Mesenchymal stem cell (in vitro differentiated cells and primary cell): ENCODE measurements at regions not wholly inside any gene's neighbourhood (a gene's known extent, or its start where the extent isn't known, plus 50 kb on each side); places are given as distances from the start of the nearest gene placed in this dataset.
"Not testable (repeated sequence)": the region's sequence is repeated elsewhere in the genome, so short reads cannot be mapped to it uniquely, and the experiment has no call there.

Source experiments
- DNase-seq: peaks from one replicate; pipeline ENCODE4 v3.0.0-alpha.2; 2013
- H2AFZ ChIP-seq: one replicate; pipeline ENCODE4 v1.6.1; 2013; ENCODE audit warnings: low read depth, mild to moderate bottlenecking, control low read depth, inconsistent platforms, low read length, moderate library complexity
- H2AK5ac ChIP-seq: 2 replicates; pipeline ENCODE4 v1.6.1; 2013; ENCODE audit warnings: low read length, moderate library complexity, mild to moderate bottlenecking, inconsistent platforms; ENCODE audit not compliant: severe bottlenecking
- H2BK120ac ChIP-seq: one replicate; pipeline ENCODE4 v1.6.1; 2013; ENCODE audit warnings: low read depth, mild to moderate bottlenecking, inconsistent platforms, low read length, moderate library complexity
- H2BK12ac ChIP-seq, 2 experiments: one replicate each; pipeline ENCODE4 v1.6.1; 2013; ENCODE audit warnings: inconsistent platforms in 2 of 2, low read length in 2 of 2, mild to moderate bottlenecking in 2 of 2, moderate library complexity in 2 of 2, control low read depth in 1 of 2
- H2BK15ac ChIP-seq: one replicate; pipeline ENCODE4 v1.6.1; 2013; ENCODE audit warnings: mild to moderate bottlenecking, low read depth, inconsistent platforms; ENCODE audit not compliant: poor library complexity, severe bottlenecking
- H2BK5ac ChIP-seq: 2 replicates; pipeline ENCODE4 v1.6.1; 2013; ENCODE audit warnings: low read depth, mild to moderate bottlenecking, low read length, control low read depth, inconsistent platforms; ENCODE audit not compliant: poor library complexity, severe bottlenecking
- H3K14ac ChIP-seq, 2 experiments: one replicate each; pipeline ENCODE4 v1.6.1; 2013; ENCODE audit warnings: inconsistent platforms in 2 of 2, low read length in 2 of 2, control low read depth in 1 of 2, mild to moderate bottlenecking in 1 of 2, moderate library complexity in 1 of 2
- H3K18ac ChIP-seq, 2 experiments: one replicate each; pipeline ENCODE4 v1.6.1; 2013; ENCODE audit warnings: inconsistent platforms in 2 of 2, low read length in 2 of 2, control low read depth in 1 of 2, low read depth in 1 of 2, mild to moderate bottlenecking in 1 of 2
- H3K23ac ChIP-seq, 2 experiments: one replicate each; pipeline ENCODE4 v1.6.1; 2013; ENCODE audit warnings: inconsistent platforms in 2 of 2, low read length in 2 of 2, mild to moderate bottlenecking in 2 of 2, moderate library complexity in 2 of 2, control low read depth in 1 of 2
- H3K27ac ChIP-seq: 2 replicates; pipeline ENCODE4 v1.5.1; 2013; ENCODE audit warnings: mild to moderate bottlenecking, moderate library complexity, low read length, control low read depth, inconsistent platforms; ENCODE audit not compliant: poor library complexity, severe bottlenecking
- H3K27me3 ChIP-seq, 2 experiments: 2 replicates each; pipeline versions ENCODE4 v1.6.1 to v1.7.0; 2013; ENCODE audit warnings: low read length in 2 of 2, mild to moderate bottlenecking in 2 of 2, moderate library complexity in 2 of 2, control low read depth in 1 of 2, inconsistent platforms in 1 of 2; ENCODE audit not compliant: control insufficient read depth in 1 of 2, insufficient read depth in 1 of 2
- H3K36me3 ChIP-seq, 2 experiments: 2 replicates each; pipeline versions ENCODE4 v1.6.1 to v1.7.0; 2013; ENCODE audit warnings: low read length in 2 of 2, control low read depth in 1 of 2, inconsistent platforms in 1 of 2, low read depth in 1 of 2, mild to moderate bottlenecking in 1 of 2; ENCODE audit not compliant: insufficient read depth in 2 of 2, control insufficient read depth in 1 of 2
- H3K4ac ChIP-seq, 2 experiments: one replicate each; pipeline ENCODE4 v1.6.1; 2013; ENCODE audit warnings: inconsistent platforms in 2 of 2, low read length in 2 of 2, mild to moderate bottlenecking in 2 of 2, moderate library complexity in 2 of 2, control low read depth in 1 of 2, low read depth in 1 of 2
- H3K4me1 ChIP-seq: 2 replicates; pipeline ENCODE4 v1.6.1; 2013; ENCODE audit warnings: low read depth, low read length, control low read depth; ENCODE audit not compliant: control insufficient read depth, insufficient read depth
- H3K4me2 ChIP-seq: 2 replicates; pipeline ENCODE4 v1.6.1; 2013; ENCODE audit warnings: low read length, mild to moderate bottlenecking, inconsistent platforms; ENCODE audit not compliant: poor library complexity, severe bottlenecking
- H3K4me3 ChIP-seq, 2 experiments: 2 replicates each; pipeline versions ENCODE4 v1.5.1 to v1.7.0; 2013; ENCODE audit warnings: low read length in 2 of 2, mild to moderate bottlenecking in 2 of 2, control low read depth in 1 of 2, low read depth in 1 of 2; ENCODE audit not compliant: insufficient read depth in 1 of 2
- H3K79me1 ChIP-seq: replicated peaks from 2 replicates; pipeline ENCODE4 v1.6.1; 2013; ENCODE audit warnings: mild to moderate bottlenecking, control low read depth, low read length, inconsistent platforms; ENCODE audit not compliant: poor library complexity, severe bottlenecking
- H3K9ac ChIP-seq: 2 replicates; pipeline ENCODE4 v1.7.0; 2013; ENCODE audit warnings: mild to moderate bottlenecking, low read length, moderate library complexity
- H3K9me3 ChIP-seq: 2 replicates; pipeline ENCODE4 v1.7.0; 2013; ENCODE audit warnings: mild to moderate bottlenecking, low read length; ENCODE audit not compliant: control insufficient read depth
- H4K8ac ChIP-seq: one replicate; pipeline ENCODE4 v1.6.1; 2013; ENCODE audit warnings: inconsistent platforms, mild to moderate bottlenecking, low read length, moderate library complexity
- H4K91ac ChIP-seq: one replicate; pipeline ENCODE4 v1.6.1; 2013; ENCODE audit warnings: mild to moderate bottlenecking, low read length, inconsistent platforms
- WGBS: methylation state at CpG from one replicate; pipeline ENCODE4 v1.1.7; 2013; ENCODE audit warnings: mixed read lengths; 5-methylcytosine and 5-hydroxymethylcytosine counted together

GRCh38 chr14:105660816-105661531 is 134.6 kb downstream of the TMEM121 start:
- H3K9ac ChIP-seq: no peak overlapping the region
- H2BK120ac ChIP-seq: no peak overlapping the region
- H3K9me3 ChIP-seq: no peaks in the 10 kb centered on the region
- no peak overlapping the region for H3K14ac ChIP-seq
- H3K18ac ChIP-seq: no peak overlapping the region
- no peak overlapping the region for H3K27ac ChIP-seq
- H4K91ac ChIP-seq: peak overlapping the region; percentile 3
- H2AK5ac ChIP-seq: no peak overlapping the region
- H3K4me2 ChIP-seq: no peak overlapping the region
- H4K8ac ChIP-seq: no peak overlapping the region
- H3K4me1 ChIP-seq: no peaks in the 10 kb centered on the region
- H3K4ac ChIP-seq: no peak overlapping the region
- H2BK12ac ChIP-seq: no peak overlapping the region
- no peak overlapping the region for H2BK15ac ChIP-seq
- no peak overlapping the region for H3K23ac ChIP-seq
- H3K36me3 ChIP-seq: no peaks in the 10 kb centered on the region
- H2BK5ac ChIP-seq: no peak overlapping the region
- H3K4me3 ChIP-seq: no peak overlapping the region
- no peaks in the 10 kb centered on the region for H3K27me3 ChIP-seq
- WGBS: 77% methylated on average over 6 of the region's 11 CpGs
- DNase-seq: no peak
- no peaks in the 10 kb centered on the region for H3K79me1 ChIP-seq
- no peak overlapping the region for H2AFZ ChIP-seq

- not testable (repeated sequence) for H3K18ac ChIP-seq, H3K79me1 ChIP-seq, H3K4me2 ChIP-seq, H3K9ac ChIP-seq, H3K27ac ChIP-seq, H4K8ac ChIP-seq, H3K4me3 ChIP-seq, H3K14ac ChIP-seq, H2BK120ac ChIP-seq, H3K36me3 ChIP-seq, H3K4me1 ChIP-seq, H4K91ac ChIP-seq, H2BK15ac ChIP-seq, H2AK5ac ChIP-seq, H2AFZ ChIP-seq, H3K4ac ChIP-seq, H2BK12ac ChIP-seq, H2BK5ac ChIP-seq, H3K23ac ChIP-seq, H3K27me3 ChIP-seq, DNase-seq, H3K9me3 ChIP-seq
- 51% methylated on average over 2 of the region's 11 CpGs for WGBS
These were observed 135.7 kb downstream of the TMEM121 start for GRCh38 chr14:105662043-105662442.

- H3K14ac ChIP-seq, H3K4me3 ChIP-seq: not testable (repeated sequence)
- no CpG with 5 or more reads among the region's 12 CpGs for WGBS
These were observed 136.2 kb downstream of the TMEM121 start for GRCh38 chr14:105662592-105662991.

GRCh38 chr14:105663323-105663722 is 136.9 kb downstream of the TMEM121 start:
- not testable (repeated sequence) for H4K8ac ChIP-seq, H3K36me3 ChIP-seq, H3K4me3 ChIP-seq, H2BK15ac ChIP-seq, H3K27me3 ChIP-seq, H2AFZ ChIP-seq, H3K18ac ChIP-seq, H3K9me3 ChIP-seq, H4K91ac ChIP-seq, H2BK5ac ChIP-seq, H3K27ac ChIP-seq, H2BK120ac ChIP-seq, H2BK12ac ChIP-seq, H3K4me2 ChIP-seq, H3K4ac ChIP-seq, H3K23ac ChIP-seq, H3K4me1 ChIP-seq, DNase-seq, H3K9ac ChIP-seq, H2AK5ac ChIP-seq, H3K79me1 ChIP-seq, H3K14ac ChIP-seq
- WGBS: 71% methylated on average over 6 of the region's 23 CpGs

More at GRCh38 chr14:105662592-105662991, 136.2 kb downstream of the TMEM121 start:
- not testable (repeated sequence) for H3K9ac ChIP-seq, H2BK15ac ChIP-seq, H2AK5ac ChIP-seq, H3K4me1 ChIP-seq, H3K23ac ChIP-seq, DNase-seq, H3K18ac ChIP-seq, H4K8ac ChIP-seq, H2BK12ac ChIP-seq, H3K27me3 ChIP-seq, H3K9me3 ChIP-seq, H3K36me3 ChIP-seq, H2BK5ac ChIP-seq, H2BK120ac ChIP-seq, H4K91ac ChIP-seq, H3K4ac ChIP-seq, H3K4me2 ChIP-seq, H3K27ac ChIP-seq, H3K79me1 ChIP-seq, H2AFZ ChIP-seq
